Loucy (cell line): ENCODE measurements at regions not wholly inside any gene's neighbourhood (a gene's known extent, or its start where the extent isn't known, plus 50 kb on each side); places are given as distances from the start of the nearest gene placed in this dataset.
"Not testable (repeated sequence)": the region's sequence is repeated elsewhere in the genome, so short reads cannot be mapped to it uniquely, and the experiment has no call there.

Source experiments
- H2AFZ ChIP-seq: fragments of 200-600 bp; sonication (generic); 2 replicates; pipeline ENCODE4 v1.6.0; 2016; ENCODE audit warnings: antibody characterized with exemption, mild to moderate bottlenecking, low read length, moderate library complexity
- H3F3A ChIP-seq: fragments of 200-600 bp; 2 replicates; pipeline ENCODE4 v1.6.0; 2016; ENCODE audit warnings: antibody characterized with exemption, low read depth, mild to moderate bottlenecking
- H3K27me3 ChIP-seq: fragments of 200-600 bp; sonication (generic); 2 replicates; pipeline ENCODE4 v1.6.1; 2014; ENCODE audit warnings: low read length, mild to moderate bottlenecking; ENCODE audit not compliant: insufficient read depth, poor library complexity, severe bottlenecking
- H3K36me3 ChIP-seq: fragments of 200-600 bp; sonication (generic); 2 replicates; pipeline ENCODE4 v1.6.1; 2016; ENCODE audit warnings: low read length; ENCODE audit not compliant: insufficient read depth
- H3K4me1 ChIP-seq: fragments of 200-600 bp; sonication (generic); 2 replicates; pipeline ENCODE4 v1.5.1; 2014; ENCODE audit warnings: low read length, mild to moderate bottlenecking; ENCODE audit not compliant: insufficient read depth, poor library complexity, severe bottlenecking
- H3K4me2 ChIP-seq: fragments of 200-600 bp; sonication (generic); 2 replicates; pipeline ENCODE4 v1.6.0; 2014; ENCODE audit warnings: antibody characterized with exemption, low read length, low read depth, mild to moderate bottlenecking; ENCODE audit not compliant: poor library complexity, severe bottlenecking
- H3K4me3 ChIP-seq: fragments of 200-600 bp; sonication (generic); 2 replicates; pipeline ENCODE4 v1.5.1; 2014; ENCODE audit warnings: low read length, mild to moderate bottlenecking, mixed read lengths; ENCODE audit not compliant: poor library complexity, severe bottlenecking
- H3K79me2 ChIP-seq: fragments of 200-600 bp; sonication (generic); 2 replicates; pipeline ENCODE4 v1.6.1; 2014; ENCODE audit warnings: low read length; ENCODE audit not compliant: insufficient read depth
- H3K9ac ChIP-seq: fragments of 200-600 bp; sonication (generic); 2 replicates; pipeline ENCODE4 v1.6.0; 2014; ENCODE audit warnings: mild to moderate bottlenecking, low read depth, low read length, moderate library complexity; ENCODE audit not compliant: poor library complexity, severe bottlenecking
- H3K9me2 ChIP-seq: fragments of 200-600 bp; sonication (generic); replicated peaks from 2 replicates; pipeline ENCODE4 v1.6.1; 2016; ENCODE audit warnings: low read depth, low read length, mixed read lengths
- H3K9me3 ChIP-seq: fragments of 200-600 bp; sonication (generic); 2 replicates; pipeline ENCODE4 v1.6.1; 2014; ENCODE audit warnings: mild to moderate bottlenecking, antibody characterized with exemption, low read length, low read depth; ENCODE audit not compliant: insufficient read depth
- H4K20me1 ChIP-seq: fragments of 200-600 bp; sonication (generic); 2 replicates; pipeline ENCODE4 v1.6.0; 2014; ENCODE audit warnings: antibody characterized with exemption, low read length, mild to moderate bottlenecking; ENCODE audit not compliant: insufficient read depth, poor library complexity, severe bottlenecking
- CTCF ChIP-seq: fragments of 200-600 bp; sonication (generic); conservative IDR thresholded peaks from 2 replicates; pipeline ENCODE4 v1.5.1; 2014; ENCODE audit warnings: mild to moderate bottlenecking, antibody characterized with exemption, low read length
- EZH2phosphoT487 ChIP-seq: fragments of 200-600 bp; IDR thresholded peaks from 2 replicates; pipeline ENCODE4 v1.6.1; 2018; ENCODE audit warnings: antibody characterized with exemption, mild to moderate bottlenecking, moderate library complexity, borderline replicate concordance

- H3K79me2 ChIP-seq, result no peaks in the 10 kb centered on the region
- no peaks in the 10 kb centered on the region for H3K9me3 ChIP-seq
- H3K36me3 ChIP-seq, result no peaks in the 10 kb centered on the region
- no peaks in the 10 kb centered on the region for H4K20me1 ChIP-seq
- H3K4me3 ChIP-seq, result no peak overlapping the region
- H3K4me2 ChIP-seq, result no peak overlapping the region
- no peaks in the 10 kb centered on the region for H3K4me1 ChIP-seq
- no peak overlapping the region for H2AFZ ChIP-seq
- no peak for TF ChIP-seq CTCF
- TF ChIP-seq EZH2phosphoT487, result no peak
- no peaks in the 10 kb centered on the region for H3K9me2 ChIP-seq
- no peak overlapping the region for H3K9ac ChIP-seq
- H3K27me3 ChIP-seq, result no peaks in the 10 kb centered on the region
- no peaks in the 10 kb centered on the region for H3F3A ChIP-seq
These were observed 456.8 kb upstream of the KLF6 start for GRCh38 chr10:4241724-4242345.

- H3K9ac ChIP-seq, result no peak overlapping the region
- H4K20me1 ChIP-seq, result no peaks in the 10 kb centered on the region
- H3K9me2 ChIP-seq, result no peaks in the 10 kb centered on the region
- H3K9me3 ChIP-seq, result no peaks in the 10 kb centered on the region
- H3K4me3 ChIP-seq, result no peak overlapping the region
- no peak for TF ChIP-seq CTCF
- no peak for TF ChIP-seq EZH2phosphoT487
- H3K4me1 ChIP-seq, result no peaks in the 10 kb centered on the region
- H2AFZ ChIP-seq, result no peak overlapping the region
- H3K27me3 ChIP-seq, result no peaks in the 10 kb centered on the region
- H3K4me2 ChIP-seq, result no peak overlapping the region
- no peaks in the 10 kb centered on the region for H3K79me2 ChIP-seq
- H3F3A ChIP-seq, result no peaks in the 10 kb centered on the region
- H3K36me3 ChIP-seq, result no peaks in the 10 kb centered on the region
These were observed 455.7 kb upstream of the KLF6 start for GRCh38 chr10:4240608-4241197.

- H3K9ac ChIP-seq, result no peak overlapping the region
- no peaks in the 10 kb centered on the region for H3K9me2 ChIP-seq
- no peaks in the 10 kb centered on the region for H3F3A ChIP-seq
- no peak overlapping the region for H3K4me2 ChIP-seq
- H3K4me3 ChIP-seq, result no peak overlapping the region
- H3K79me2 ChIP-seq, result no peaks in the 10 kb centered on the region
- TF ChIP-seq CTCF, result no peak
- TF ChIP-seq EZH2phosphoT487, result no peak
- H4K20me1 ChIP-seq, result no peaks in the 10 kb centered on the region
- H3K4me1 ChIP-seq, result no peaks in the 10 kb centered on the region
- H3K9me3 ChIP-seq, result no peaks in the 10 kb centered on the region
- H2AFZ ChIP-seq, result no peak overlapping the region
- H3K36me3 ChIP-seq, result no peaks in the 10 kb centered on the region
- no peaks in the 10 kb centered on the region for H3K27me3 ChIP-seq
These were observed 454.2 kb upstream of the KLF6 start for GRCh38 chr10:4239186-4239585.

- not testable (repeated sequence) for H3K4me2 ChIP-seq, H3K9ac ChIP-seq, H3K36me3 ChIP-seq, H3K9me3 ChIP-seq, H4K20me1 ChIP-seq, H3K4me1 ChIP-seq, H3K79me2 ChIP-seq, H2AFZ ChIP-seq, H3K4me3 ChIP-seq, H3F3A ChIP-seq, H3K27me3 ChIP-seq, H3K9me2 ChIP-seq
These were observed 451.9 kb upstream of the KLF6 start for GRCh38 chr10:4236905-4237304.
